Hematopoietic multipotent progenitor cell treated with erythropoietin and hydrocortisone succinate and interleukin-3 and kit ligand, for 4 days (in vitro differentiated cells): ENCODE measurements at regions not wholly inside any gene's neighbourhood (a gene's known extent, or its start where the extent isn't known, plus 50 kb on each side); places are given as distances from the start of the nearest gene placed in this dataset.
"Not testable (repeated sequence)": the region's sequence is repeated elsewhere in the genome, so short reads cannot be mapped to it uniquely, and the experiment has no call there.

ENCODE experiments used
- DNase-seq: peaks from one replicate; pipeline ENCODE4 v3.0.0-alpha.2; 2015

DNA sequence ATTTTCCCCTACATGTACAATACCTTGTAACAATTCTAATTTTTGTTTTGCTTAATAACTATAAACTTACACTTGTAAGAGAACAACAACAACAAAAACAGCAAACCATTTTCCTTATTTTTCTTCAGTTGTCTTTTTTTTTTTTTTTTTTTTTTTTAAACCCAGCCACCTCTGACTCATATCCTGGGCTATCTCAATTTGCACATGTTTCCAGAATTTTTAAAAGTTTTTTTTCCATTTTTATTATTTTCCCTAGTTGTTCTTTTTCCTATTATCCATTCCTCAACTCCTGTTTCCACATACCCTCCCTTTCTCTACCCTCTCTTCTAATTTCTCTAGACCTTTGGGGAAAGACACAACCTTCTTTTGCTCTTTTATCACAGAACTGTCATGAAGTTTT lies 112.5 kb downstream of the EFEMP1 start:
- no peak for DNase-seq

DNA sequence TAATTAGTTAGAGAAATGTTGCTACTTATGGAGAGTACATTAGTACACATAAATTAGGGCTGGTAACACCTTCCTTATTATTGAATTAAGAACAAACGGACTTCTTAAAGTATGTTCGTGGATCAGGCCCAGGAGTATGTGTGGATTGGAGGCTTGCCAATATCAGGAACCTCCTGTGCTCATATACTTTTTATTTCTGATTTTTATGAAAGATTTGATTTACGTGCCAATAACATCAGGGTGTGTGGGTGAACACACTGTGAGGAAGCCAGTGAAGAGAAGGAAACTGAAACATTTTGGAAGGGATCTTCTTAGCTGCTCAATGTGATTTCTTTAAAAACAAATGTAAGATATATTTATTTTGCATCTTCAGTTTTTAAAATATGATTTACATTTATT lies 113.0 kb downstream of the EFEMP1 start:
- DNase-seq, result no peak

DNA sequence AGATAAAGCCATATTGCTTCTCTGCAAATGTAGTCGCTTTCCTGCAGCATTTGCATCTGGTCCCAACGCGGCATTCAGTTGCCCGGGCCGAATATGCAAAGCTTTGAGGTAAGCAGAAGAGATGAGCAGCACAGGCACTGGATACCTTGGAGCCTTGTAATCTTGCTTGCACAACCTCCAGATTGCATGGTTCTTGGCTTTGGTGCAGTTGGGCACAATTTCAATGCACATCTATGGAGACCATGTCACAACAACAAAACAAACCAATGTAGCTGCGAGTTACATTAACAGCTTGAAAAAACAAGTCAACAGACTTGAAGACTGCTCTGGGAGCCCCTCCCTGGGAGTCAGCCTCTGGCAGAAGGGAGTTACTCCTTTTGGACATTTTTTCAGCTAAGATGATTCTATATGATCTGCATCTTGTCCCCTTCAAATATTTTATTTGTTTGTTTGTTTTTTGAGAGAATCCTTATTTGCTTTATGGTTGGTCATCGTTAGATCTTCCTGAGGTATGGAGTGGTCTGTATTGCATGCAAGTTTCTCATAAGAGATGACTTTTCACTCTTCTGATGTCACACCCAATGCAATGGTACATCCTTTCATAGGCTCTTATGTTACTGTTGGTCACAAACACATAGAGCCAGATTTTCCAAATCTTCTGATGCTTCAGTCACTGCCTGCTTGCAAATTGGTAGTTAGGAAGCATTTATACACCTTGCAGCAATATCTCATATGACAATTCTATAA lies 113.5 kb downstream of the EFEMP1 start:
- DNase-seq, result no peak

DNA sequence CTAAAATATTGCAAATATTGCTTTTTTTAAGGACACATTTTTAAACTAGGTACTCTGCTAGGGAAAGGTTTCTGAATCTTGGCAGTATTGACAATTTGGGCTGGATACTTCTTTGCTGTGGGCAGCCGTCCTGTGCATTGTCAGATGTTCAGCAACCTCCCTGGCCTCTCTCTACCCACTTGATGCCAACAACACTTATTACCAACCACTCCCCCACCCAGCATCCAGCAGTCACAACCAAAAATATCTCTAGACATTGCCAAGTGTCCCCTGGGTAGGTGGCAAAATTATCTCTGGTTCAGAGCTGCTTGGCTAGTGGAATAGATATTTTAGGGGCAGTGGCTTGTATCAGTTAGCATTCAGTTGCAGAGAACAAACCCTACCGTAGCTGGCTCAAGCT lies 114.3 kb upstream of the PNPT1 start:
- no peak for DNase-seq

DNA sequence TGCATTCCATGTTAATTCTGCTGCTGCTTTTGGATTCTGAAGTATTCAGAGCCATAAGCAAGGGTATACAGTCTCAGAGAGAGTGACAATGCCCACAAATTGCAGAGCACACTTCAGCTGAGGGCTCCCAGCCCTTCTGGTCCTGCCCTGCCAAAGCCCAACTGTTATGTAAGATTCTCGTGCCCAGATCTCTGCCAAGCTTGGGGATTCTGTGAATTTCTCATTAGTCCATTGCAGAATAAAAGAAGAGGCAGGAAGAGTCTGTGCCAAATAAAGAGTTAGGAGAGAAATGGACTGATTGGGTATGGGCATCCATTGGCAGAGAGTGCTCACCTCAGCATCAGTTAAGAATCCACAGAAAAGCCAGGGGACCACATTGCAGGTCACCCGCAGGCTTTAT lies 112.0 kb upstream of the PNPT1 start:
- DNase-seq, result no peak

DNA sequence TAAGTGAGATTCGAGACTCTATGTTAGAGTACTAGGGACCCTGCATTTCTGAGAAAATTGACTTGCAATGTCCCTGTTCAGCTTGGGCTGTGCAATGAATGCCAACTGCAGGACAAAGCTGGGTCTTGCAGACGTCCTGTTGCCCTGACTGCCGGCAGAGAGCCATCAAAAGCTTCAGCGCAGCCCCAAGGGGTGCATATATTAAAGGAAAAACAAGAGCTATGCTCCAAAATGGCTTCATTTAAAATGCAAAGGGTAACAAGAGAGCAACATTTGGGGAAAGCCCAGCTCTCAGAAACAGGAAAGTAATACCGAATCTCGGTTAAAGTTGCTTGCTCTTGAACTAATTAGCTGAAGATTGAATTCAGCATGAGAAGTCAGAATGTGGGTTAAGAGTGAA lies 110.9 kb upstream of the PNPT1 start:
- no peak for DNase-seq

DNA sequence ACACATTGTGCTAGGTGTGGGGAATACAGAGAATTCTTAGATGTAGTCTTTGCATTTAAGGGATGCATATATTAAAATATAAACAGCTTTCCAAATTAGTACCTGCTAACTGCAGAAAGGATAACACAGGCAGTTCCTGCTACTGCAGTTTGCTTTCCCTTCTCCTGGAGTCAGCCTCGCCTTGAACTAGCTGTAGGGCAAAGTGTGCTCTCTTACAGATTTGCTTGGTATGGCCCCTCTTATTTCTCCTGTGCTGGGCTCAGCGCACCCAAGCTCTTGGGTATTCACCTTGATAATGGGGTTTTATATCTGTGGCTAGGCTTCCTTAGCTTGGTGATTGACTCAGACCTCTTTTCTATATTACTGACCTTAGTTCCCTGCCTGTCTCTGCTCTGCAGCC lies 108.4 kb upstream of the PNPT1 start:
- no peak for DNase-seq

DNA sequence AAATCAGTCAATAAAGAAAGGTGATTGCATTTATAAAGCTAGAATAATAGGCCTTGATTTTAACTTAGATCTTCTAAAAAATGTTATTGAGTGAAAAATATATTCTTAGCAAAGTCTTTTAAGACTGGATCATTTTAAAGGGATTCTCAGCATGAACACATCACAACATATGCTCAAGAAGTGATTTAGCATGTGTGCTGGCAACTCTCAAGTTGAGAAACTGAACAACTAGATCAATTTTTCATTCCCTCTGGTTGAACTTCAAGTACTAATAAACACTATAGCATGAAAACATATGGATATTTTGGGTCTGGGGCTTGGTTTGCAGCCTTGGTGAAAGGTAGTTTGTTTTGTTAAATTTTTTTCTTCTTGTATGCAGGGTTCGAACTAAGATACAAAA lies 107.8 kb upstream of the PNPT1 start:
- no peak for DNase-seq

DNA sequence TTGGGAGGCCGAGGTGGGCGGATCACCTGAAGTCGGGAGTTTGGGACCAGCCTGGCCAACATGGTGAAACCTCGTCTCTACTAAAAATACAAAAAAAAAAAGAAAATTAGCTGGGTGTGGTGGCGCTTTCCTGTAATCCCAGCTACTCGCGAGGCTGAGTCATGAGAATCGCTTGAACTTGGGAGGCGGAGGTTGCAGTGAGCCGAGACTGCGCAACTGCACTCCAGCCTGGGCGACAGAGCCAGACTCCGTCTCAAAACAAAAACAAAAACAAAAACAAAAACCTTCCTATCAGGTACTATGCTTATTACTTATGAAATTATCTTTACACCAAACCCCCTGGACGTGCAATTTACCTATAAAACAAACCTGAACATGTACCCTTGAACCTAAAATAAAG lies 106.0 kb upstream of the PNPT1 start:
- DNase-seq, result not testable (repeated sequence)

DNA sequence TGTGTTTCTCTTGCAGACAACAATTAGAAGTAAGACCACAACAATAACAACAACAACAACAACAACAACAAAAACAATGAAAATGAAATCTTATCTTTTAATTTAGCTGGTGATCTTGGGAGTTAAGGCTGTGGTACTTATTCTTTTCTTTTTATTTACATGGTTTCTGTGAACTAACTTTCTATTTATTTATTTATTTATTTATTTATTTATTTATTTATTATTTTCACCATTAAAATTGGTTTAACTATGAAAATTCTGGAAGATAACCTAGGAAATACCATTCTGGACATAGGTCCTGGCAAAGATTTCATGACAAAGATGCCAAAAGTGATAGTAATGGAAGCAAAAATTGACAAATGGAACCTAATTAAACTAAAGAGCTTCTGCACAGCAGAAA lies 102.5 kb upstream of the PNPT1 start:
- no peak for DNase-seq

DNA sequence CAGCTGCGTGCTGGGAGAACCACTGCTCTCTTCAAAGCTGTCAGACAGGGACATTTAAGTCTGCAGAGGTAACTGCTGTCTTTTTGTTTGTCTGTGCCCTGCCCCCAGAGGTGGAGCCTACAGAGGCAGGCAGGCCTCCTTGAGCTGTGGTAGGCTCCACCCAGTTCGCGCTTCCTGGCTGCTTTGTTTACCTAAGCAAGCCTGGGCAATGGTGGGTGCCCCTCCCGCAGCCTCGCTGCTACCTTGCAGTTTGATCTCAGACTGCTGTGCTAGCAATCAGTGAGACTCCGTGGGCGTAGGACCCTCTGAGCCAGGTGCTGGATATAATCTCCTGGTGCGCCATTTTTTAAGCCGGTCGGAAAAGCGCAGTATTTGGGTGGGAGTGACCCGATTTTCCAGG lies 100.0 kb upstream of the PNPT1 start:
- not testable (repeated sequence) for DNase-seq

DNA sequence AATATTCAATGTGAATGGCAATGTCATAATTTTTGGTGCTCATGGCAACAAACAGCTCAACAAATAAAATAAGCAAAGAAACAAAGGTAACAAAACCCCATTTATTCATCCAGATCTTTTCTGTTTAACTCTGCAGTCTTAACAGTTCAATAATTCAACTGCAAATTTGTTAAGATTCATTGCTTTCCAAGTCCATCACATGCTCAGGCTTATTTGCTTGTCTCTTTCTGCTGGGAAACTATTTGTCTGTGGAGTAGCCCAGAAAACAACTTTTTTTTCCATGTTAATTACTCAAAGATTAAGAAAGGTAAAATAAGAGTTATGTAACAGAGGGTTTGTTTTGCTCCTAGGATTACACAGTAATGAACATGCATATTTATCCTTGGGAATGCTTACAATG lies 92.6 kb upstream of the PNPT1 start:
- no peak for DNase-seq

DNA sequence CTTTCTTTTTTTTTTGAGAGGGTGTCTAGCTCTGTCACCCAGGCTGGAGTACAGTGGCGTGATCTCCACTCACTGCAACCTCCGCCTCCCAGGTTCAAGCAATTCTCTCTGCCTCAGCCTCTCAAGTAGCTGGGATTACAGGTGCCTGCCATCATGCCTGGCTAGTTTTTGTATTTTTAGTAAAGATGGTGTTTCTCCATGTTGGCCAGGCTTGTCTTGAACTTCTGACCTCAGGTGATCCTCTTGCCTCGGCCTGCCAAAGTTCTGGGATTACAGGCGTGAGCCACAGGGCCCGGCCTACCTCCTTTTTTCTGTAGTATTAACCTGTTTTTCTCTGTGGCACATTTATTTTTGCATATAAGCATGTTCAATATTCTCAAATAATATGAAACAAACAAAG lies 90.1 kb upstream of the PNPT1 start:
- not testable (repeated sequence) for DNase-seq

DNA sequence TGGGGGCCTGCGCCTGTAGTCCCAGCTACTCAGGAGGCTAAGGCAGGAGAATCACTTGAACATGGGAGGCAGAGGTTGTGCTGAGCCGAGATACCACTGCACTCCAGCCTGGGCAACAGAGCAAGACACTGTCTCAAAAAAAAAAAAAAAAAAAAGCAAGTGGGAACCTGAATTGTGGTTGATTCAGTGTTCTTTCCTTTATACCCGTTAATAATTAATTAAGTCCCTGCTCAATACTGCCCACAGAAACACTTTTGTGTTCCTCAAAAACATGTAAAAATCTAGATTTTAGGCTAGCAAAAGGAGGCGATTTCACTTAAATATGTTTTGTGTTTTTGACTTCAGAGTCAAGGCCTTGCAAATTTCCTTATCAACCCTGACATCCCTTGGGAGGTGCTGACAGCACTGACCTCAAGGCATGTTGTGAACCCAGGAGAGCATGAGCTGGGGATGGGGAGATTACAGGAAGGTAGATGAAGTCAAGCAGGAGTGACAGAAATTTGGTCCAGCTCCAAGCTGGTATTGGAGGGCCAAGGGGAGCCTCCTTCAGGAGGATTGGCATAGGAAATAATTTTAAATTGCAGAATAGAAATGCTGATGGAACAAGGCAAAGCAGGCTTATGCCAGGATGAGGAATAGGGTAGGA lies 89.0 kb upstream of the PNPT1 start:
- DNase-seq, result no peak

DNA sequence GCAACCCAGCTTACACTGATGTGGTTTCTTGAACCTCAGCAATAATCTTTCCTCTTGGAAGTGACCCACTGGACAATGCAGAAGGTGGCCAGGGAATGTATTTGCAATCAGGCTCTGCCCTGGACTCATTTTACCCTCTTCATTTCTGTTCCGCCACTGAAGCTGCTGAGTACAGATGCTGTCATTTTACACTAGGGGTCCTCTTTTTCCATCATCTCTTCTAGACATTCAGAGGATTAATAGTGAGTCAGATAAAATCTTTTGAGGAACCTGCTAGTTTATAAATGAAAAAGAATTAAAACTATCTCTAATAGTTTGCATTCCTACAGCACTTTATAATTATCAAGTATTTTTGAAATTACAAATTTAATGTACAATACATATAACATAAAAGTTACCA lies 87.9 kb upstream of the PNPT1 start:
- DNase-seq, result no peak

DNA sequence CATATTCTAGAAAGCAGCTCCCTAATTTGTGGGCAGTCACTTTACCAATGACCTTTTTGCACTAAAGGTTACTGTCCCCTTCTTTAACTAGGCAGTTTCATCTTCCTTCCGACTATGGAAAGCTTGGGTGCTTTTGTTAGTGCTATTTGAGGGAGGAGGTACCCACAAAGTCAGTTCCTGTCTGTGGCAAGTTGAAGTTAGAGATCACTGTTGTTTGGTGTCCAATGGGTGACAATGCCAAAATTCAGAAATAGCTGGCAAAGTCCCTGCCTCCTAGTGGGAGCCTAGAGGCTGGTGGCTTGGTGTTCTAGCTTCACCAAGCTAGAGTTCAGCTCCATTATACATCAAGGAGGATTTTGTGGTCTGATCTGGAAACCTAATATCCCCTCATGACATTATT lies 87.1 kb upstream of the PNPT1 start:
- no peak for DNase-seq

DNA sequence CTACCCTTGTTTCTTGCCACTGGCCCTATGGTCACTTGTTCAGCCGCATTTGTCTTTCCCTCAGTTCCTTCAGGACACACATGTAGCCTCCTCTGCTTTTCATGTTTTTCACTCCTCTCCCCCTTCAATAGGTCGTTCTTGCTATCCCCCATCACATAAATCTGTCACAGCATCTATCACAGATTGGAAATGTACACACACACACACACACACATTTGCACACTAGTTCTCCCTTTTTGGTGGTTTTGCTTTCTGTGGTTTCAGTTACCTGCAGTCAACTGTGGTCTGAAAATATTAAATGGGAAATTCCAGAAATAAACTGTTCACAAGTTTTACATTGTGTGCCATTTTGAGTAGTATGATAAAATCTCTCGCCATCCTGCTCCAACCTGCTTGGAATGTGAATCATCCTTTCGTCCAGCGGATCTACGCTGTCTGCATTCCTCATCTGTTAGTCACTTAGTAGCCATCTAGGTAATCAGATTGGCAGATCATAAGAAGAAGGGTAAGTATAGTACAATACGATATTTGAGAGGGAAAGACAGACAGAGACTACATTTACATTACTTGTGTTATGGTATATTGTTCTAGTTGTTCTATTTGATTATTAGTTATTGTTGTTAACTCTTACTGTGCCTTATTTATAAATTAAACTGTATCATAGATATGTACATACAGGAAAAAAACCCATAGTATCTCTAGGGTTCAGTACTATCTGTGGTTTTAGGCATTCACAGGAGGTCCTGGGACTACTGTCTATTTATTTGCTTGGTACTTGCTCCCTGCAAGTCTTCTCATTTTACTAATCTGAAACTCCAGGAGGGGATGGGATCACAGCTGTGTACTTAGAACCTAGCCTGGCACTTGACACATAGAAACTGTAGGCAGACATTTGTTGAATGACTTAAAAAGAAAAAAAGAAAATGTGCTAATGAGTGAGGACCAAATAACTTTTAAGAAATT lies 86.1 kb upstream of the PNPT1 start:
- no peak for DNase-seq

DNA sequence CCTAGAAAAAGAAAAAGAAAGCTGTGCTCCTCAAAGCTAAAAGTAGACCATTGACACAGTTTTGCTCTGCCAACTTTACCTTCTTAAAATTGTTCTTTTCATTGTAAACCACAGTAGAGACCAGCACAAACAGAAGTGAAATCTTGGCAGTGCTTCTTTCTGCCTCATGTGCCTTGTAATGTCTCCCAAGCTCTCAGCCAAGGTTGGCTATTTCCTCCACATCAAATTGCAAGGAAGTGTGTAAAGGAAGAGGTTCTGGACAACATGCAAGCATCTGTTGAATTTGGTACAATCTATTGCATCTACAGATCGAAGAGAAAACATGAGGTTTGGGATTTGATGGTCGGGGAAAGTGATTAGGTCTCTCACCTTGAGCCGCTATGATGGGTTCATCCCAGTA lies 83.3 kb upstream of the PNPT1 start:
- no peak for DNase-seq

DNA sequence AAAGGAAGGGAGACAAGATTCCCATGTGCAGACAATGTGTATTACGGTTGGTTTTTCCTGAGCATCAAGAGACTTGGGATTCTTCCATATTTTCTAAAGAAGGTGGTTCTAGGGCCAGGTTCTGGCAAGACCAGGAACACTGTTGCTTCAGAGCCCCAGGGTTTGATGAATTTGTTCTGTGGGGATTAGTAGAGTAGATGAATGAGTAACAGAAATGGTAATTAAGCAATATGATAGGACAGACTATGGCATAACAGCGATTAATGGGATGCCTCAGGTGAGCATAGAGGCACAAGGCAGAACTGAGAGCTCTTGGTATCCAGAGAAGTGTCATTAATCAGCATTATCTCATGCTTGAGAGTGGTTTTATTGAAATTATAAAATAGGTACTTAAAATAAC lies 82.8 kb upstream of the PNPT1 start:
- no peak for DNase-seq

DNA sequence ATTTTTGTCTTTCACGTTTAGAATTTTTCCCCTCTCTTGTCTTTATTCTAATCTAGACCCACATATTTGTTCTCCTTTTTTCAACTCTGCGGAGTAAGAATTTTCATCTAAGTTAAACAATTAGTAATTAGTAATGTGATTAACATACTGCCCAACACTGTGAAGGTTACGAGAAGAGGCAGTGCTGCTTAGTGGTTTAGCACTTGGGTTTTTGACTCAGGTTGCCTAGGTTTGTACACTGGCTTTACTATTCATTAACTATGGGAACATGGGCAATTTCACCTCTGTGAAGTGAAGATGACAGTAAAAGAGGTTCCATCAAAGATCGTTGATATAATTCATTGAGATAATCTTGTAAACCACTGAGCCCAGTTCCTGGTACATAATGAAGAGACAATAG lies 82.2 kb upstream of the PNPT1 start:
- no peak for DNase-seq

DNA sequence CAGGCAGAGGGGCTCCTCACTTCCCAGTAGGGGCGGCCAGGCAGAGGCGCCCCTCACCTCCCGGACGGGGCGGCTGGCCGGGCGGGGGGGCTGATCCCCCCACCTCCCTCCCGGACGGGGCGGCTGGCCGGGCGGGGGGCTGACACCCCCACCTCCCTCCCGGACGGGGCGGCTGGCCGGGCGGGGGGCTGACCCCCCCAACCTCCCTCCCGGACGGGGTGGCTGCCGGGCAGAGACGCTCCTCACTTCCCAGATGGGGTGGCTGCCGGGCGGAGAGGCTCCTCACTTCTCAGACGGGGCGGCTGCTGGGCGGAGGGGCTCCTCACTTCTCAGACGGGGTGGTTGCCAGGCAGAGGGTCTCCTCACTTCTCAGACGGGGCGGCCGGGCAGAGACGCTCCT lies 80.0 kb upstream of the PNPT1 start:
- DNase-seq, result not testable (repeated sequence)

DNA sequence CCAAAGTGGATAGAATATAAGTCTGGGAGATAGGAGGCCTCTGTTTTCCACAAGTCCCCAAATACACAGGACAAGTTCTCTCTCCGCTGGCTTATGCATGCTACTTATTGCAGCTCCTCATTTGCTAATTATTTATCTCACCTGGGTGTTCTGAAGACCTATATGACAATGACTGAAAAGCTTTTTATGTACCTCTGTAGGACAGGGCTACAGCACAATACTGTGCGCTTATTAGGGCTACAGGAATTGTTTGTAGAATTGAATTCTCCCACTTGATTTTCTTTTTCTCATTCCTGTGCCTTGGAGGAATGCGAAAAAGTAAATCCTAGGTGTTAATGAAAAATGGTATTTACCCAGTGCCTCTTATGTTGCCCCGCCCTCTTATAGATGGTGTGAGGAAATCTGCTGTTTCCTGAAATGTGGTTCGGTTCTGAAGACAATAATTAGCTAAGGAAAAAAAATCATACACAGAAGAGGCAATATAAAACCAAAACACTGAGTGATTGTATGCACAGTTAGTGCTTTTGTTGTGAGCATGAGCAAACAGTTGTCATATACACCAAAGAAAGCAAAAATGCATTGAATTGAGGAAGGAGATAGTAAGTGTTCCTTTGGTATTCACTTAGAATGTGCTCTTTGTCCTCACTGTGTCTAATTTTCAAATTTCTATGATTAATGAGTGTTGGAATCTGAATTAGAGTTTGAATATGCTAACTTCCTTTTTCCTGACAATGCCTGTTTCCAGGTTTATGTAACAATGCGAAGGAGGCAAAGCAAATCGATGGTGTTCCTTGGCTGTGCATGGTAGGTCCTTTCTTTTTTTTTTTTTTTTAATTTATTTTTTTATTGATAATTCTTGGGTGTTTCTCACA lies 78.7 kb upstream of the PNPT1 start:
- DNase-seq, result no peak

DNA sequence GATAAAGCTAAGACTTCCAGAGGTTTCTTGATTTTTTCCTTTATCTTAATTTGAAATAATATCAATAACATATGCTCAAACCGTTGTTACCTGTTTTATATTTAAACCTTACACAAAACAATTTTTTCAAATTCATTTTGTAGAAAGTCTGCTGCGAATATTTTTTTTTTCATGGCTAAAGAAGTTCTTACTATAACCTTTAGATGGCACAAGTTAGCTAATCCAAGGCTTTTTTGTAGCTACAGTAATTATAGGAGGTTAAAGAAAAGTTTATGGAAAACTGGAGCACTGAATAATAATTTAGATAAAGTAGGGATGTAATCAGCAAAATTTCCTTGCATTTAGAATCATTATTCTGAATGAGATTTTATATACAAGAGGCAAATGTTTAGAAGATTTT lies 78.0 kb upstream of the PNPT1 start:
- DNase-seq, result peak; percentile 30
